Testis (tissue), 2 donors: ENCODE measurements at regions not wholly inside any gene's neighbourhood (a gene's known extent, or its start where the extent isn't known, plus 50 kb on each side); places are given as distances from the start of the nearest gene placed in this dataset.

Experiments
- CTCF ChIP-seq, 3 experiments: fragments of 450-650 bp in 2 of 3; fragments of 200-600 bp in 1 of 3; sonication (generic) in 1 of 3; IDR thresholded peaks; one replicate each; pipeline ENCODE4 v1.5.1; 2016 to 2019; ENCODE audit warnings: antibody characterized with exemption in 3 of 3, mild to moderate bottlenecking in 2 of 3, moderate library complexity in 1 of 3
- POLR2A ChIP-seq: fragments of 450-650 bp; IDR thresholded peaks from one replicate; pipeline ENCODE4 v1.6.1; 2017; ENCODE audit warnings: antibody characterized with exemption, mild to moderate bottlenecking, moderate library complexity

DNA sequence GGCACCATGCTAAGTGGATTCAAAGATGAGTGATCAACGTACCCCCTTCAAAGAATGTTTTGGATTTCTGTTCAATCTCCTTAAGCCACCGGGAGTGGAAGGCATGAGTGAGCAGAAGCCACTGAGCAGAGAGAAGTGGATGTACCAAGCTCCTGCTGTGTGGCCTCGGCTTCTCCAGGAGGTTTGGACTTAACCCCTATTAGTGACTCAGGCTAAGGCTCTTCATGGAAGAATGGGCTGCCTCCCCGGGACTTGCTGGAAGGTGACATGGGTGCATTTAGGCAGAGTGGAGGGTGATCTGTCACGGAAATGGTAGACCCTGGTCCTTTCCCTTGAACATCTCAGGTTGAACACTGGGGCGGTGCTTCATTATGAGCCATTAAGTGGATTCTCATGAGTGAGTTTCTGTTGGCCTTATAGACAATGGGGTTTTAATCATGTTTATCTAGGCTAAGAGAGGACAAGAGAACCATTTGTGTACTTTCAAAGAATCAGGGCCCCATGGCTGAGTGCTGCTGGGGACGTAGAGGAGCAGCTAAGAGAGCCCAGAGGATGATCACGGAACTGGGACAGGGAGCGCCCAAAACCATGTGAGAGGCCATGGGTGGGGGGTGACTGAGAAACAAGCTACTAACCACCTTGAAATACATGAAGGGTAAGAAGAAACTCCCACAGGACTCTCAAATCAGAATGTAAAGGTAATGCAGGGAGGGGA, 62.2 kb downstream of the HES1 start:
- TF ChIP-seq POLR2A = no peak
- TF ChIP-seq CTCF (IDR thresholded peaks at IDR 0.05) = no peak
